HG03571 (cell line): ENCODE measurements at regions not wholly inside any gene's neighbourhood (a gene's known extent, or its start where the extent isn't known, plus 50 kb on each side); places are given as distances from the start of the nearest gene placed in this dataset.
"Not testable (repeated sequence)": the region's sequence is repeated elsewhere in the genome, so short reads cannot be mapped to it uniquely, and the experiment has no call there.

Experiments used
- ATAC-seq: cut with Tn5 transposase; IDR thresholded peaks from one replicate; pipeline ENCODE4 v1.9.1; 2021; ENCODE audit not compliant: unreplicated experiment

GRCh38 chr12:63415357-63415756 lies 252.9 kb downstream of the DPY19L2 start:
- no peak for ATAC-seq

- ATAC-seq, result no peak
Measured at GRCh38 chr12:63410197-63410596, 258.1 kb downstream of the DPY19L2 start.

GRCh38 chr12:63406781-63407180 lies 255.8 kb upstream of the AVPR1A start:
- ATAC-seq, result no peak

- no peak for ATAC-seq
Measured at GRCh38 chr12:63404611-63405010, 253.6 kb upstream of the AVPR1A start.

GRCh38 chr12:63403256-63403655 lies 252.3 kb upstream of the AVPR1A start:
- no peak for ATAC-seq

- ATAC-seq, result no peak
Measured at GRCh38 chr12:63400718-63401117, 249.7 kb upstream of the AVPR1A start.

GRCh38 chr12:63400318-63400717 lies 249.3 kb upstream of the AVPR1A start:
- no peak for ATAC-seq

GRCh38 chr12:63397807-63398206 lies 246.8 kb upstream of the AVPR1A start:
- ATAC-seq, result no peak

- ATAC-seq, result no peak
Measured at GRCh38 chr12:63396135-63396534, 245.1 kb upstream of the AVPR1A start.

GRCh38 chr12:63394983-63395382 lies 244.0 kb upstream of the AVPR1A start:
- no peak for ATAC-seq

GRCh38 chr12:63394349-63394748 lies 243.3 kb upstream of the AVPR1A start:
- ATAC-seq, result no peak

GRCh38 chr12:63389211-63389610 lies 238.2 kb upstream of the AVPR1A start:
- ATAC-seq, result no peak

- no peak for ATAC-seq
Measured at GRCh38 chr12:63387771-63388170, 236.8 kb upstream of the AVPR1A start.

- no peak for ATAC-seq
Measured at GRCh38 chr12:63382930-63383329, 231.9 kb upstream of the AVPR1A start.

GRCh38 chr12:63362791-63363190 lies 211.8 kb upstream of the AVPR1A start:
- no peak for ATAC-seq

GRCh38 chr12:63362166-63362565 lies 211.2 kb upstream of the AVPR1A start:
- no peak for ATAC-seq

- ATAC-seq, result no peak
Measured at GRCh38 chr12:63354969-63355368, 204.0 kb upstream of the AVPR1A start.

GRCh38 chr12:63353559-63353958 lies 202.6 kb upstream of the AVPR1A start:
- ATAC-seq, result no peak

GRCh38 chr12:63351370-63351769 lies 200.4 kb upstream of the AVPR1A start:
- no peak for ATAC-seq

GRCh38 chr12:63348556-63348955 lies 197.6 kb upstream of the AVPR1A start:
- ATAC-seq, result no peak

- not testable (repeated sequence) for ATAC-seq
Measured at GRCh38 chr12:63337158-63337557, 186.2 kb upstream of the AVPR1A start.

- no peak for ATAC-seq
Measured at GRCh38 chr12:63326260-63326659, 175.3 kb upstream of the AVPR1A start.

GRCh38 chr12:63325757-63326156 lies 174.8 kb upstream of the AVPR1A start:
- no peak for ATAC-seq

- no peak for ATAC-seq
Measured at GRCh38 chr12:63323942-63324341, 172.9 kb upstream of the AVPR1A start.
